Activated B cell treated with CpG ODN at 0.5 μM for 24 hours (primary cell): ENCODE measurements at regions not wholly inside any gene's neighbourhood (a gene's known extent, or its start where the extent isn't known, plus 50 kb on each side); places are given as distances from the start of the nearest gene placed in this dataset.

Experiments
- ATAC-seq: fragments of 200-7000 bp; cut with Tn5 transposase; one replicate; pipeline ENCODE4 v1.10.0; 2021; ENCODE audit warnings: low read depth, mild to moderate bottlenecking, moderate library complexity
- CTCF ChIA-PET: fragments of 350-600 bp; sonication (Branson Sonifier 250); formaldehyde crosslinking; loops from one replicate; lab custom pipeline; 2021; ENCODE audit warnings: antibody characterized with exemption; lab: Charles Lee
- POLR2A ChIA-PET: fragments of 350-600 bp; sonication (Branson Sonifier 250); formaldehyde crosslinking; loops from one replicate; lab custom pipeline; 2021; ENCODE audit warnings: antibody characterized with exemption; lab: Charles Lee
- DNase-seq: peaks from one replicate; pipeline ENCODE4 v3.0.0; 2022
- H3K27ac Mint-ChIP-seq: one replicate; pipeline ENCODE4 v1.8.0; 2020; ENCODE audit warnings: mixed read lengths
- H3K27me3 Mint-ChIP-seq: one replicate; pipeline ENCODE4 v1.8.0; 2021; ENCODE audit warnings: mixed read lengths
- H3K36me3 Mint-ChIP-seq: one replicate; pipeline ENCODE4 v1.8.0; 2021; ENCODE audit warnings: low read depth, mixed read lengths
- H3K4me1 Mint-ChIP-seq: one replicate; pipeline ENCODE4 v1.8.0; 2021; ENCODE audit warnings: mixed read lengths
- H3K4me3 Mint-ChIP-seq: one replicate; pipeline ENCODE4 v1.8.0; 2020; ENCODE audit warnings: mild to moderate bottlenecking, mixed read lengths
- H3K9me3 Mint-ChIP-seq: one replicate; pipeline ENCODE4 v1.8.0; 2020; ENCODE audit warnings: mixed read lengths
- intact Hi-C: fragments of 100-400 bp; cut with micrococcal nuclease; formaldehyde crosslinking; loops from one replicate; pipeline ENCODE4 v1.15.1; 2024
- TF ChIP-seq, protein P1 (sequence below): fragments of 200-600 bp; IDR thresholded peaks from one replicate; pipeline ENCODE4 v1.8.0; 2022; ENCODE audit warnings: antibody characterized with exemption, mild to moderate bottlenecking

DNA sequence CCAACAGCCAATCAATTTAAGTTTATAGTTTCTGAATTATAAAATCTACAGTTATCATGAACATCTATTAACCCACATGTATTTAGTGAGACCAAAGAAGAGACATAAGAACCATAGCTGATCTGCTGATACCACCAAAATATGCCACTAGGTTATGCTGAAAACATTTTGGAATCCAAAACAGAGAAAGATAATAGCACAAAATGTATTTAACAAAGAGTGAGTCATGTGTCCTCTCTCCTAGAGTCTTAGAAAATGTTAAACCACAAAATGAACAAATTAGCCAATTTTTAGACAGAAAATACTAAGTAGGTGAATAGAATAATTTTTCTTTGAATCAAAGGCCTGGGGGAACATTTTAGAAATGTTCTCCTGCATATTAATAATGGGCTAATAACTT, 527.5 kb downstream of the GPAM start:
- TF ChIP-seq, protein P1, sequence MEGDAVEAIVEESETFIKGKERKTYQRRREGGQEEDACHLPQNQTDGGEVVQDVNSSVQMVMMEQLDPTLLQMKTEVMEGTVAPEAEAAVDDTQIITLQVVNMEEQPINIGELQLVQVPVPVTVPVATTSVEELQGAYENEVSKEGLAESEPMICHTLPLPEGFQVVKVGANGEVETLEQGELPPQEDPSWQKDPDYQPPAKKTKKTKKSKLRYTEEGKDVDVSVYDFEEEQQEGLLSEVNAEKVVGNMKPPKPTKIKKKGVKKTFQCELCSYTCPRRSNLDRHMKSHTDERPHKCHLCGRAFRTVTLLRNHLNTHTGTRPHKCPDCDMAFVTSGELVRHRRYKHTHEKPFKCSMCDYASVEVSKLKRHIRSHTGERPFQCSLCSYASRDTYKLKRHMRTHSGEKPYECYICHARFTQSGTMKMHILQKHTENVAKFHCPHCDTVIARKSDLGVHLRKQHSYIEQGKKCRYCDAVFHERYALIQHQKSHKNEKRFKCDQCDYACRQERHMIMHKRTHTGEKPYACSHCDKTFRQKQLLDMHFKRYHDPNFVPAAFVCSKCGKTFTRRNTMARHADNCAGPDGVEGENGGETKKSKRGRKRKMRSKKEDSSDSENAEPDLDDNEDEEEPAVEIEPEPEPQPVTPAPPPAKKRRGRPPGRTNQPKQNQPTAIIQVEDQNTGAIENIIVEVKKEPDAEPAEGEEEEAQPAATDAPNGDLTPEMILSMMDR = no peak
- POLR2A ChIA-PET = no interaction called here
- Mint-ChIP-seq H3K27ac (no peak overlapping the region), H3K9me3 (peaks cover 5% of the 10 kb centered on the region), H3K36me3 (no peaks in the 10 kb centered on the region), H3K4me1 (no peaks in the 10 kb centered on the region), H3K4me3 (no peak overlapping the region), H3K27me3 (no peaks in the 10 kb centered on the region)
- DNase-seq (no peak), ATAC-seq (no peak)
- intact Hi-C loops = no loop called here
- CTCF ChIA-PET = no interaction called here

DNA sequence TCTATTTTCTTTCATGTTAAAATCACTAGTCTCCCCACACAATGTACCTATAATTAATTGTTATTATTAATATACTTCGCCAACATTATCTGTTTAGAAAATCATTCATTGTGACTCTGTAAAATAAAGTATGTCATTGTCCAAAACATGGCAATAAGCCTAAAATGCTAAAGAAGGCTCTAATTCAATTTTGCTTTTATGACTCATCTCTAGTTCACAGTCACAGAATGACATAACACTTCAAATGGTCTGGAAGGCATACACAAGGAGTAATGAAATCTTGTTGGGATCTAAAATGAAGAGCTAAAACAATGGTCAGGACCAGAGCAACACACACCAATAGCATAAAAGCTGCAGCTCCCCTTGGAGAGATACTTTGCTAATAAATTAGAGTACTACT, 505.8 kb downstream of the GPAM start:
- Mint-ChIP-seq H3K4me1 (no peaks in the 10 kb centered on the region), H3K27ac (no peak overlapping the region), H3K36me3 (no peaks in the 10 kb centered on the region), H3K27me3 (no peaks in the 10 kb centered on the region), H3K4me3 (no peak overlapping the region), H3K9me3 (no peaks in the 10 kb centered on the region)
- intact Hi-C loops = no loop called here
- CTCF ChIA-PET = no interaction called here
- TF ChIP-seq, protein P1 = no peak
- ATAC-seq (no peak), DNase-seq (no peak)
- POLR2A ChIA-PET = no interaction called here

DNA sequence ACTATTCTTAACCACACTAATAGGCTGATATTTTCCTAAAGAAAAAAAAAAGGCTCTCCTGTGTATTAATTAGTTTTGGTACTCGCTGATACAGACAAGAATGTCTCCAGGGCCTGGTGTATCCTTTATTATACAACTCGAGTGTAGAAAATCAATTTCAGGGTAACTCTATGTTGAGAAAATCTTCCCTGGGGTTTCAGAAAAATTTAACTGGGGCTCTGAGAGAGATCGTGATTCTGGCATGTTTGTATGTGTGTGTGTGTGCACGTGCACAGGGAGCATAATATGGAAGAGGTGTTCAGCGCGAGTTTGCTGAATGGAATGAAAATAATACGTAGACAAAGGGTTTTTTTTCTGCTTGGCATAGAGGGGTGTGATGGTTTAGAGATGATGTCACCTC, 496.8 kb downstream of the GPAM start:
- Mint-ChIP-seq H3K36me3 (no peaks in the 10 kb centered on the region), H3K4me3 (no peak overlapping the region), H3K27me3 (no peaks in the 10 kb centered on the region), H3K4me1 (no peaks in the 10 kb centered on the region), H3K9me3 (peaks cover 2% of the 10 kb centered on the region), H3K27ac (no peak overlapping the region)
- intact Hi-C loops = no loop called here
- DNase-seq (no peak), ATAC-seq (no peak)
- TF ChIP-seq, protein P1 = no peak
- CTCF ChIA-PET = no interaction called here
- POLR2A ChIA-PET = no interaction called here

DNA sequence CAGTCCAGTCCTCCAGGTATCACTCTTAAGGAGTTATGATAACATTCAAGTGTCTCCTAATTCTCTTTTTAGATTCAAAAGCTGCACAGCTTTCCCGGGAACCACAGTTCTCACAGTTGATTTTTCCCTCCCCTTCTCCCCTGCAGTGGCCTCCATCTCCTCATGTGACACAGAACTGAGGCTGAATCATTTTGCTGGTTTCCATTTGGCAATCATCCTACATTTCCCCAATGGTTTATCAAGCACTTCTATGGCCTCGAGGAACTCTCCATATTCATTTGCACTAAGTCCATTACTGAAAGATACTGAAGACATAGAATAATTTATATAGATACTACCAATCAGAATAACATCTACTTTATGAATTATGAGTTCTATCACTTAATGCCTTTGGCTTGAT, 484.9 kb downstream of the GPAM start:
- ATAC-seq (no peak), DNase-seq (no peak)
- POLR2A ChIA-PET = no interaction called here
- no peak overlapping the region for H3K27ac Mint-ChIP-seq
- no peaks in the 10 kb centered on the region for H3K9me3 Mint-ChIP-seq
- TF ChIP-seq, protein P1 = no peak
- no peak overlapping the region for H3K4me3 Mint-ChIP-seq
- CTCF ChIA-PET = no interaction called here
- H3K4me1 Mint-ChIP-seq = no peaks in the 10 kb centered on the region
- intact Hi-C loops = no loop called here
- no peaks in the 10 kb centered on the region for H3K36me3 Mint-ChIP-seq
- no peaks in the 10 kb centered on the region for H3K27me3 Mint-ChIP-seq

DNA sequence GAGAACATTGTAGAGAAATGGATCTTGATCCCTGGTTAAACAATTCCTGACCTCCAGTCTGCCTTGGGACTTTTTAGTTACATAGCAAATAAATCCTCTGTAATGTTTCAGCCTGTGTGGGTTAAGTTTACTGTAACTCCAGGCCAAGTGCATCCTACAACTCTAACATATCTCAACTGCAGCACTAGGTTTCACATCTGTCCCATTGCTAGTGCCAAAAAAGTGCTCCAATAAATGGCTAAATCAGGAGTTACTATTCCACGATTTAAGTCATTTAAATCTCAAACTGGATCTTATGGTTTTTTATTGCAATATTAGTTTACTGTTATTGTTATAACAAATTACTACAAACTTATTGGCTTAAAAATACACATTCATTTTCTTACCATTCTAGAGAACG, 479.6 kb downstream of the GPAM start:
- Mint-ChIP-seq H3K9me3 (no peaks in the 10 kb centered on the region), H3K36me3 (no peaks in the 10 kb centered on the region), H3K27ac (no peak overlapping the region), H3K4me3 (no peak overlapping the region), H3K4me1 (no peaks in the 10 kb centered on the region), H3K27me3 (no peaks in the 10 kb centered on the region)
- DNase-seq (no peak), ATAC-seq (no peak)
- TF ChIP-seq, protein P1 = no peak
- CTCF ChIA-PET = no interaction called here
- intact Hi-C loops = no loop called here
- POLR2A ChIA-PET = no interaction called here
